HepG2 (cell line): ENCODE measurements at regions not wholly inside any gene's neighbourhood (a gene's known extent, or its start where the extent isn't known, plus 50 kb on each side); places are given as distances from the start of the nearest gene placed in this dataset.

Experiments
- ATAC-seq: fragments of 200-7000 bp; cut with Tn5 transposase; 3 replicates; pipeline ENCODE4 v1.9.1; 2020; ENCODE audit warnings: mild to moderate bottlenecking, moderate library complexity
- BruUV-seq: library from RNA; stranded (reverse); fragments of 400-500 nt; replicated peaks from 2 replicates; lab custom pipeline; 2021; lab: Mats Ljungman, UMichigan
- CTCF ChIA-PET: fragments of 300-600 bp; formaldehyde crosslinking; extraction: SDS; loops from one replicate; lab custom pipeline; 2021; ENCODE audit warnings: low total read pairs, inconsistent platforms, low intra/inter-chr PET ratio; lab: Yijun Ruan, JAX
- POLR2A ChIA-PET: fragments of 350-600 bp; sonication (Branson Sonifier 250); formaldehyde crosslinking; loops from one replicate; lab custom pipeline; 2020; ENCODE audit warnings: antibody characterized with exemption, inconsistent platforms; lab: Yijun Ruan, JAX
- DNase-seq: peaks from one replicate; pipeline ENCODE4 v3.0.0-alpha.2; 2015; ENCODE audit warnings: low spot score
- FAIRE-seq: peaks from 3 replicates; lab custom pipeline; 2011; peaks lifted over from hg19 to GRCh38; lab: Jason Lieb, UNC
- H2AFZ ChIP-seq: one replicate; pipeline ENCODE4 v1.6.1; 2011; ENCODE audit warnings: low read length, inconsistent platforms
- H3K27ac ChIP-seq: fragments of 300-600 bp; 3 replicates; pipeline ENCODE4 v1.8.0; 2011; ENCODE audit warnings: mixed run types, mild to moderate bottlenecking, mixed read lengths, low read length, inconsistent platforms; ENCODE audit not compliant: insufficient read depth; ENCODE audit errors: extremely low read length
- H3K27me3 ChIP-seq, 2 experiments: fragments of 200-600 bp in 1 of 2; 2 replicates in 1 of 2; 3 replicates in 1 of 2; pipeline versions ENCODE4 v1.6.0 to v1.8.0; 2011; ENCODE audit warnings: low read length in 2 of 2, mild to moderate bottlenecking in 2 of 2, moderate library complexity in 2 of 2, inconsistent platforms in 1 of 2; ENCODE audit not compliant: insufficient read depth in 2 of 2, control insufficient read depth in 1 of 2
- H3K36me3 ChIP-seq, 2 experiments: fragments of 200-600 bp in 1 of 2; replicated peaks in 1 of 2; 2 replicates in 1 of 2; 3 replicates in 1 of 2; pipeline versions ENCODE4 v1.5.1 to v1.8.0; 2011; ENCODE audit warnings: low read length in 2 of 2, inconsistent platforms in 1 of 2; ENCODE audit not compliant: insufficient read depth in 2 of 2, control insufficient read depth in 1 of 2
- H3K4me1 ChIP-seq: 2 replicates; pipeline ENCODE4 v1.5.1; 2012; ENCODE audit warnings: low read length, inconsistent platforms; ENCODE audit not compliant: insufficient read depth
- H3K4me2 ChIP-seq: 2 replicates; pipeline ENCODE4 v1.6.0; 2011; ENCODE audit warnings: low read depth, low read length, inconsistent platforms
- H3K4me3 ChIP-seq, 3 experiments: fragments of 200-600 bp in 1 of 3; sonication (generic), shearing (Covaris generic) in 1 of 3; replicated peaks in 1 of 3; 2 replicates each; pipeline ENCODE4 v1.5.1; 2011 to 2016; ENCODE audit warnings: low read length in 3 of 3, inconsistent platforms in 2 of 3, low read depth in 2 of 3, mild to moderate bottlenecking in 2 of 3, control low read depth in 1 of 3, mixed read lengths in 1 of 3; ENCODE audit not compliant: insufficient read depth in 1 of 3
- H3K79me2 ChIP-seq: one replicate; pipeline ENCODE4 v1.6.1; 2011; ENCODE audit warnings: low read length, inconsistent platforms; ENCODE audit not compliant: insufficient read depth
- H3K9ac ChIP-seq: 2 replicates; pipeline ENCODE4 v1.6.0; 2011; ENCODE audit warnings: mild to moderate bottlenecking, low read depth, low read length, inconsistent platforms; ENCODE audit not compliant: insufficient read depth
- H3K9me3 ChIP-seq: 2 replicates; pipeline ENCODE4 v1.5.1; 2012; ENCODE audit warnings: mild to moderate bottlenecking, low read length
- H4K20me1 ChIP-seq: 2 replicates; pipeline ENCODE4 v1.6.0; 2011; ENCODE audit warnings: inconsistent platforms, mild to moderate bottlenecking, low read length, moderate library complexity; ENCODE audit not compliant: insufficient read depth
- DDIT3 ChIP-seq: sonication (generic); formaldehyde crosslinking; IDR thresholded peaks from 2 replicates; pipeline ENCODE4 v1.4.0; 2020; ENCODE audit warnings: mild to moderate bottlenecking, missing genetic modification reagents
- HDAC6 ChIP-seq: fragments of 200-600 bp; sonication (generic); IDR thresholded peaks from 2 replicates; pipeline ENCODE4 v1.7.0; 2017; ENCODE audit warnings: mild to moderate bottlenecking, antibody characterized with exemption, low read length, low read depth
- HOXA5 ChIP-seq: sonication (generic); formaldehyde crosslinking; IDR thresholded peaks from 2 replicates; pipeline ENCODE4 v1.4.0; 2020; ENCODE audit warnings: missing genetic modification reagents
- MAF1 ChIP-seq: sonication (generic); formaldehyde crosslinking; IDR thresholded peaks from 2 replicates; pipeline ENCODE4 v1.5.0; 2020; ENCODE audit warnings: missing genetic modification reagents, borderline replicate concordance
- POLR2G ChIP-seq: fragments of 200-400 bp; formaldehyde crosslinking; IDR thresholded peaks from 2 replicates; pipeline ENCODE4 v1.6.1; 2018; ENCODE audit warnings: mild to moderate bottlenecking, low read depth, low read length, moderate library complexity
- ZNF296 ChIP-seq: sonication (generic); formaldehyde crosslinking; conservative IDR thresholded peaks from 2 replicates; pipeline ENCODE4 v1.5.0; 2020; ENCODE audit warnings: mild to moderate bottlenecking, missing genetic modification reagents
- ZNF530 ChIP-seq: sonication (generic); formaldehyde crosslinking; IDR thresholded peaks from 2 replicates; pipeline ENCODE4 v1.5.0; 2020; ENCODE audit warnings: low read depth, mild to moderate bottlenecking, missing genetic modification reagents
- ZNF577 ChIP-seq: sonication (generic); formaldehyde crosslinking; IDR thresholded peaks from 2 replicates; pipeline ENCODE4 v1.4.0; 2020; ENCODE audit warnings: mild to moderate bottlenecking, low read depth, missing genetic modification reagents, borderline replicate concordance
- WGBS: methylation state at CpG from one replicate; pipeline ENCODE4 v1.1.6; 2017; ENCODE audit warnings: low lambda C conversion rate; 5-methylcytosine and 5-hydroxymethylcytosine counted together
- in situ Hi-C: cut with HindIII; loops from 2 replicates; pipeline ENCODE4 v1.10.0; 2017; ENCODE audit warnings: low pct_unique_long_range_greater_than_20kb; ENCODE audit not compliant: extremely low pct_ligation_motif_present
- intact Hi-C: fragments of 100-400 bp; cut with micrococcal nuclease; formaldehyde crosslinking; loops from one replicate; pipeline ENCODE4 v1.10.0; 2022; ENCODE audit not compliant: unreplicated experiment
- TF ChIP-seq, protein P1 (sequence below): sonication (generic); formaldehyde crosslinking; IDR thresholded peaks from 2 replicates; pipeline ENCODE4 v1.9.0; 2021; ENCODE audit warnings: mild to moderate bottlenecking, missing genetic modification reagents

- WGBS, result 5% methylated on average over 2 of the region's 2 CpGs
- POLR2A ChIA-PET, result no interaction called here
Observed at GRCh38 chr11:109222761-109223160, 199.2 kb upstream of the C11orf87 start.

More at GRCh38 chr11:109222761-109223160, 199.2 kb upstream of the C11orf87 start:
- TF ChIP-seq DDIT3 (CRISPR knock-in tag), result no peak
- TF ChIP-seq ZNF577 (CRISPR knock-in tag), result no peak
- no peak for TF ChIP-seq MAF1 (CRISPR knock-in tag)
- no peak for TF ChIP-seq ZNF296 (CRISPR knock-in tag)
- TF ChIP-seq ZNF530 (CRISPR knock-in tag), result no peak
- no peak for TF ChIP-seq HOXA5 (CRISPR knock-in tag)
- TF ChIP-seq HDAC6, result no peak
- TF ChIP-seq, protein P1, sequence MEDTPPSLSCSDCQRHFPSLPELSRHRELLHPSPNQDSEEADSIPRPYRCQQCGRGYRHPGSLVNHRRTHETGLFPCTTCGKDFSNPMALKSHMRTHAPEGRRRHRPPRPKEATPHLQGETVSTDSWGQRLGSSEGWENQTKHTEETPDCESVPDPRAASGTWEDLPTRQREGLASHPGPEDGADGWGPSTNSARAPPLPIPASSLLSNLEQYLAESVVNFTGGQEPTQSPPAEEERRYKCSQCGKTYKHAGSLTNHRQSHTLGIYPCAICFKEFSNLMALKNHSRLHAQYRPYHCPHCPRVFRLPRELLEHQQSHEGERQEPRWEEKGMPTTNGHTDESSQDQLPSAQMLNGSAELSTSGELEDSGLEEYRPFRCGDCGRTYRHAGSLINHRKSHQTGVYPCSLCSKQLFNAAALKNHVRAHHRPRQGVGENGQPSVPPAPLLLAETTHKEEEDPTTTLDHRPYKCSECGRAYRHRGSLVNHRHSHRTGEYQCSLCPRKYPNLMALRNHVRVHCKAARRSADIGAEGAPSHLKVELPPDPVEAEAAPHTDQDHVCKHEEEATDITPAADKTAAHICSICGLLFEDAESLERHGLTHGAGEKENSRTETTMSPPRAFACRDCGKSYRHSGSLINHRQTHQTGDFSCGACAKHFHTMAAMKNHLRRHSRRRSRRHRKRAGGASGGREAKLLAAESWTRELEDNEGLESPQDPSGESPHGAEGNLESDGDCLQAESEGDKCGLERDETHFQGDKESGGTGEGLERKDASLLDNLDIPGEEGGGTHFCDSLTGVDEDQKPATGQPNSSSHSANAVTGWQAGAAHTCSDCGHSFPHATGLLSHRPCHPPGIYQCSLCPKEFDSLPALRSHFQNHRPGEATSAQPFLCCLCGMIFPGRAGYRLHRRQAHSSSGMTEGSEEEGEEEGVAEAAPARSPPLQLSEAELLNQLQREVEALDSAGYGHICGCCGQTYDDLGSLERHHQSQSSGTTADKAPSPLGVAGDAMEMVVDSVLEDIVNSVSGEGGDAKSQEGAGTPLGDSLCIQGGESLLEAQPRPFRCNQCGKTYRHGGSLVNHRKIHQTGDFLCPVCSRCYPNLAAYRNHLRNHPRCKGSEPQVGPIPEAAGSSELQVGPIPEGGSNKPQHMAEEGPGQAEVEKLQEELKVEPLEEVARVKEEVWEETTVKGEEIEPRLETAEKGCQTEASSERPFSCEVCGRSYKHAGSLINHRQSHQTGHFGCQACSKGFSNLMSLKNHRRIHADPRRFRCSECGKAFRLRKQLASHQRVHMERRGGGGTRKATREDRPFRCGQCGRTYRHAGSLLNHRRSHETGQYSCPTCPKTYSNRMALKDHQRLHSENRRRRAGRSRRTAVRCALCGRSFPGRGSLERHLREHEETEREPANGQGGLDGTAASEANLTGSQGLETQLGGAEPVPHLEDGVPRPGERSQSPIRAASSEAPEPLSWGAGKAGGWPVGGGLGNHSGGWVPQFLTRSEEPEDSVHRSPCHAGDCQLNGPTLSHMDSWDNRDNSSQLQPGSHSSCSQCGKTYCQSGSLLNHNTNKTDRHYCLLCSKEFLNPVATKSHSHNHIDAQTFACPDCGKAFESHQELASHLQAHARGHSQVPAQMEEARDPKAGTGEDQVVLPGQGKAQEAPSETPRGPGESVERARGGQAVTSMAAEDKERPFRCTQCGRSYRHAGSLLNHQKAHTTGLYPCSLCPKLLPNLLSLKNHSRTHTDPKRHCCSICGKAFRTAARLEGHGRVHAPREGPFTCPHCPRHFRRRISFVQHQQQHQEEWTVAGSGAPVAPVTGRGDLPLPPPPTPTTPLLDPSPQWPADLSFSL, result no peak
- TF ChIP-seq POLR2G, result no peak
- DNase-seq, result no peak
- Histone ChIP-seq H3K9me3 (no peaks in the 10 kb centered on the region), H3K27ac (no peak overlapping the region), H3K4me2 (no peak overlapping the region), H3K36me3 (no peaks in the 10 kb centered on the region), H3K27me3 (no peaks in the 10 kb centered on the region), H3K4me3 (no peak overlapping the region), H3K79me2 (no peaks in the 10 kb centered on the region), H3K9ac (no peak overlapping the region), H2AFZ (no peak overlapping the region), H3K4me1 (no peaks in the 10 kb centered on the region), H4K20me1 (no peaks in the 10 kb centered on the region)
- no TSS peak for BruUV-seq
- CTCF ChIA-PET, result no interaction called here
- ATAC-seq, result no peak
- intact Hi-C loops, result no loop called here
- no peak for FAIRE-seq
- in situ Hi-C loops, result no loop called here
